Omental fat pad (tissue), 3 donors: ENCODE measurements at regions not wholly inside any gene's neighbourhood (a gene's known extent, or its start where the extent isn't known, plus 50 kb on each side); places are given as distances from the start of the nearest gene placed in this dataset.

Experiments used
- ATAC-seq: fragments of 150-250 bp; one replicate; pipeline ENCODE4 v1.9.1; 2016; ENCODE audit warnings: mild to moderate bottlenecking, moderate library complexity; ENCODE audit not compliant: low FRiP score
- DNase-seq: peaks from one replicate; pipeline ENCODE4 v3.0.0-alpha.2; 2019; ENCODE audit warnings: low spot score
- CTCF ChIP-seq, 3 donors: fragments of 450-650 bp; IDR thresholded peaks; one replicate each; pipeline ENCODE4 v1.5.1; 2016 to 2017; ENCODE audit warnings: antibody characterized with exemption in 3 of 3, mild to moderate bottlenecking in 3 of 3, moderate library complexity in 2 of 3

- no peak for TF ChIP-seq CTCF (IDR thresholded peaks at IDR 0.05)
- DNase-seq (no peak), ATAC-seq (no peak)
Observed at GRCh38 chr2:8455236-8456150, 226.4 kb upstream of the ID2 start.

- DNase-seq (no peak), ATAC-seq (no peak)
- no peak for TF ChIP-seq CTCF (IDR thresholded peaks at IDR 0.05)
Observed at GRCh38 chr2:8456151-8457091, 225.4 kb upstream of the ID2 start.

GRCh38 chr2:8457092-8457481 lies 224.8 kb upstream of the ID2 start:
- DNase-seq, result no peak
- no peak for TF ChIP-seq CTCF (IDR thresholded peaks at IDR 0.05)
- no peak for ATAC-seq

GRCh38 chr2:8457699-8458502 lies 224.0 kb upstream of the ID2 start:
- no peak for TF ChIP-seq CTCF (IDR thresholded peaks at IDR 0.05)
- ATAC-seq, result no peak
- no peak for DNase-seq

- TF ChIP-seq CTCF (IDR thresholded peaks at IDR 0.05), result no peak
- DNase-seq (no peak), ATAC-seq (no peak)
Observed at GRCh38 chr2:8458503-8459459, 223.1 kb upstream of the ID2 start.

- ATAC-seq (no peak), DNase-seq (no peak)
- TF ChIP-seq CTCF (IDR thresholded peaks at IDR 0.05), result no peak
Observed at GRCh38 chr2:8459474-8459873, 222.4 kb upstream of the ID2 start.
